Astrocyte (in vitro differentiated cells and primary cell): ENCODE measurements at regions not wholly inside any gene's neighbourhood (a gene's known extent, or its start where the extent isn't known, plus 50 kb on each side); places are given as distances from the start of the nearest gene placed in this dataset.

Experiments
- CTCF ChIP-seq: IDR thresholded peaks from 2 replicates; pipeline ENCODE4 v1.5.1; 2011; ENCODE audit warnings: low read depth, mild to moderate bottlenecking, inconsistent platforms, low read length, moderate library complexity; ENCODE audit not compliant: insufficient read depth
- EZH2 ChIP-seq: IDR thresholded peaks from 2 replicates; pipeline ENCODE4 v1.6.1; 2012; ENCODE audit warnings: mild to moderate bottlenecking, low read length, inconsistent platforms; ENCODE audit not compliant: insufficient read depth

- TF ChIP-seq CTCF: no peak
- TF ChIP-seq EZH2: no peak
Observed at GRCh38 chr6:135667691-135668455, 170.3 kb upstream of the AHI1 start.
